Heart left ventricle (tissue), 13 donors: ENCODE measurements at regions not wholly inside any gene's neighbourhood (a gene's known extent, or its start where the extent isn't known, plus 50 kb on each side); places are given as distances from the start of the nearest gene placed in this dataset.

Source experiments
- POLR2A ChIP-seq, 2 donors: fragments of 450-650 bp; IDR thresholded peaks; one replicate each; pipeline ENCODE4 v1.6.1; 2017; ENCODE audit warnings: antibody characterized with exemption in 2 of 2, mild to moderate bottlenecking in 2 of 2, moderate library complexity in 2 of 2
- TF ChIP-seq, protein P1 (sequence below), 12 donors: fragments of 200-600 bp; sonication (generic) in 4 of 12; IDR thresholded peaks; one replicate each; pipeline versions ENCODE4 v1.5.0 to v1.8.0; 2018 to 2022; ENCODE audit warnings: antibody characterized with exemption in 12 of 12, mild to moderate bottlenecking in 5 of 12
- donor health status: ischemic (EF 13 %, LVEDD 7.1; RV severe dilation, severe dysfunction).
- donor health status: DM: no; HTN: yes; CAD: no.
- donor health status: DM: no; HTN: no; CAD: no.
- donor health status: ischemic (EF 25% LVEDD 6.9; RV normal size, moderate dysfunction).
- donor health status: ischemic (EF 25% LVEDD 5.7; RV mildly dilated, moderate dysfunction).
- donor health status: ischemic (EF 35%, LVEDD 5.7; RV mildly dilated, moderate dysfunction).
- donor health status: nonischemic (EF 11% LVEDD 7.7; RV severe dilation, severe dysfunction).
- donor health status: DM: yes; HTN: yes; CAD: no.
- donor health status: PGD.
- donor health status: ischemic (EF 29% LVEDD 5.4; RV normal size, mild dysfunction).
- donor health status: nonischemic (EF 23%, LVEDD 6.1; RV moderate dilation, normal function).

- TF ChIP-seq, protein P1, sequence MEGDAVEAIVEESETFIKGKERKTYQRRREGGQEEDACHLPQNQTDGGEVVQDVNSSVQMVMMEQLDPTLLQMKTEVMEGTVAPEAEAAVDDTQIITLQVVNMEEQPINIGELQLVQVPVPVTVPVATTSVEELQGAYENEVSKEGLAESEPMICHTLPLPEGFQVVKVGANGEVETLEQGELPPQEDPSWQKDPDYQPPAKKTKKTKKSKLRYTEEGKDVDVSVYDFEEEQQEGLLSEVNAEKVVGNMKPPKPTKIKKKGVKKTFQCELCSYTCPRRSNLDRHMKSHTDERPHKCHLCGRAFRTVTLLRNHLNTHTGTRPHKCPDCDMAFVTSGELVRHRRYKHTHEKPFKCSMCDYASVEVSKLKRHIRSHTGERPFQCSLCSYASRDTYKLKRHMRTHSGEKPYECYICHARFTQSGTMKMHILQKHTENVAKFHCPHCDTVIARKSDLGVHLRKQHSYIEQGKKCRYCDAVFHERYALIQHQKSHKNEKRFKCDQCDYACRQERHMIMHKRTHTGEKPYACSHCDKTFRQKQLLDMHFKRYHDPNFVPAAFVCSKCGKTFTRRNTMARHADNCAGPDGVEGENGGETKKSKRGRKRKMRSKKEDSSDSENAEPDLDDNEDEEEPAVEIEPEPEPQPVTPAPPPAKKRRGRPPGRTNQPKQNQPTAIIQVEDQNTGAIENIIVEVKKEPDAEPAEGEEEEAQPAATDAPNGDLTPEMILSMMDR (IDR thresholded peaks at IDR 0.05) = no peak
- TF ChIP-seq POLR2A (IDR thresholded peaks at IDR 0.05) = no peak
These were observed 207.7 kb upstream of the HDX start for GRCh38 chrX:84709987-84710386.
